AG04450 (cell line): ENCODE measurements at regions not wholly inside any gene's neighbourhood (a gene's known extent, or its start where the extent isn't known, plus 50 kb on each side); places are given as distances from the start of the nearest gene placed in this dataset.
A peak's percentile ranks its signal among the peaks of the same experiment; 100 is the strongest.
"Not testable (repeated sequence)": the region's sequence is repeated elsewhere in the genome, so short reads cannot be mapped to it uniquely, and the experiment has no call there.

Experiments
- CTCF ChIA-PET: fragments of 300-600, 350-600 bp; formaldehyde crosslinking; extraction: SDS; loops from one replicate; lab custom pipeline; 2022; ENCODE audit warnings: antibody characterized with exemption, inconsistent platforms; lab: Charles Lee
- POLR2A ChIA-PET: fragments of 350-600 bp; formaldehyde crosslinking; extraction: SDS; loops from one replicate; lab custom pipeline; 2021; ENCODE audit warnings: antibody characterized with exemption, inconsistent platforms; lab: Yijun Ruan, JAX
- DNase-seq: peaks from one replicate; pipeline ENCODE4 v3.0.0-alpha.2; 2011; ENCODE audit warnings: low read depth, low spot score
- H3K27ac ChIP-seq: one replicate; pipeline ENCODE4 v1.5.1; 2012; ENCODE audit warnings: low read depth, low read length, control low read depth
- H3K27me3 ChIP-seq: one replicate; pipeline ENCODE4 v1.6.0; 2012; ENCODE audit warnings: low read length; ENCODE audit not compliant: control insufficient read depth, insufficient read depth
- H3K4me3 ChIP-seq: 2 replicates; pipeline ENCODE4 v1.5.1; 2011; ENCODE audit warnings: mild to moderate bottlenecking, low read depth, low read length, control low read depth
- H3K9me3 ChIP-seq: 2 replicates; pipeline ENCODE4 v1.5.1; 2012; ENCODE audit warnings: low read length; ENCODE audit not compliant: control insufficient read depth, insufficient read depth

DNA sequence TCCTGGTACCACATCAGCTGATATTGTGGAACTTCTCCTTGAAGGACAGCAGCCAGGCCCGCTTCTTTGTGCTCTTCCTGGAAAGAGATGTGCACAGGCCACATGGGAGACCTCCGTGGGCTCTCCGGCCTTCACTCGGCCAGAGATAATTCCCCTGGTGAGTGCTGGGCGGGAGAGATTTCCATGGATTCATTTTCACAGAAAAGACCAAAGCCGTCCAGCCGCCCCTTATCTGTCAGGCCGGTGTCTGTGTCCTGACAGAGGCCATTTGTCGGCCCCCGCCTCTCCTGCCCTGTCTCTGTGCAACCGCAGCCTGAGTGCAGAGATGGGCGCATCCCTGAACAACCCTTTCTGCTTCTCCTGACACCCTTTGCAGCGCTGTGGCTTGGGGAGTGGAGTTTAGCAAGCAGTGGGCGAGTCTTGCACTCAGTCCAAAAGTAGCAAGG lies 197.9 kb downstream of the BANP start:
- CTCF ChIA-PET, POLR2A ChIA-PET, H3K27me3 ChIP-seq, DNase-seq, H3K4me3 ChIP-seq, H3K27ac ChIP-seq, H3K9me3 ChIP-seq: not testable (repeated sequence)

- CTCF ChIA-PET, DNase-seq, H3K27me3 ChIP-seq, H3K27ac ChIP-seq, POLR2A ChIA-PET, H3K9me3 ChIP-seq, H3K4me3 ChIP-seq: not testable (repeated sequence)
Observed at GRCh38 chr16:88149663-88150062, 198.4 kb downstream of the BANP start.

DNA sequence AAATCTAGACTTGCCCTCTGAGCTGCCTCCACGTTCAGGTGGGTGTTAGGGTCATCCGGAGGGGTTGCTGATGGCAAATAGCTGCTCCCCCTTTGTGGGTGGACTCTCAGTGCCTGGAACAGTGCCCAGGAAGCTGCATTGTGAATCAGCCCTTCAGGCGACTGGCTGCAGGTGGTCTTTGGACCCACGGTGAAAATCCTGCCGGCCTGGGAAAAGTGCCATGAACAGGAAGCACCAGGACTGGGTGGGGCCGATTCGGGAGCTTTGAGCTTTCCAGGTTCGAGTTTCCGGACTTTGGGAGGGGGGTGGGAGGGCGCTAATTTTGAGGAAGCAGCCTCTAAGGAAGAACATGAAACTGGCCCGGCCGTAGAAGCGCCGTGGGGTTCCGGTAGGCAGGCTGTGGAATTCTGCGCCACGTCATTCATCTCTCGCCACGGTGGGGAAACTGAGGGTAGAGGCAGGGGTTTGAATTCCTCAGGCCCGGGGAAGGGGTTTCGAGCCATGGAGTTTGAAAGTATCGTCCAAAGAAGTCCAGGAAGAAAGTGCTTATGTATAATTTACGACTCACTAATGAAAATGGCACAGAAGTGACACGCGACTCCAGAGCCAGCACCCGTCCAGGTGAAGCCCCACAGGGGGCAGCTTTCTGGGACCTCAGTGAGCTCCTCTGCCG lies 199.4 kb downstream of the BANP start:
- DNase-seq, CTCF ChIA-PET, H3K9me3 ChIP-seq, H3K4me3 ChIP-seq, H3K27me3 ChIP-seq: not testable (repeated sequence)
- POLR2A ChIA-PET = interaction anchor here (0.6 kb wide), 1 partner anchor 184 kb away, joined by 4 read pairs; no protein-coding TSS in a partner anchor
- peak overlapping the region; percentile 52 for H3K27ac ChIP-seq

DNA sequence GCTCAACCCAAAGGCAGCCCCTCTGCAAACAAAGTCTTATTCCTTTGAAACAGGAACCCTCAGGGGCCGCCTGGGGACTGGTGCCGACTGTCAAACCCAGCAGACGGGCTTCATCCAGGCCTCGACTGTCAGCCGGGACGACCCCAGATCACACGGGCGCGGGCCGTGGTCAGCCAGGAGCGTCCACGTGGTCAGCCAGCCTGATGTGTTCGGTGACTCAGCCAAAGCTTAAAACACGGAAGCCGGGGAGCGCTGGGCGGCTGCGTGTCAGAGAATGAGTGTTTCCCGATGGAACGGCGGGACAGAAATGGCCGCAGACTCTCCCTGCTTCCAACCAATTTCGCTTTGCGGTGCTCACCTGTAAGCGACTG lies 199.9 kb downstream of the BANP start:
- CTCF ChIA-PET, H3K9me3 ChIP-seq, H3K4me3 ChIP-seq, H3K27me3 ChIP-seq: not testable (repeated sequence)
- DNase-seq = peak; percentile 15
- H3K27ac ChIP-seq = peak overlapping the region; percentile 52
- POLR2A ChIA-PET = interaction anchor here (0.6 kb wide), 1 partner anchor 184 kb away, joined by 4 read pairs; no protein-coding TSS in a partner anchor

DNA sequence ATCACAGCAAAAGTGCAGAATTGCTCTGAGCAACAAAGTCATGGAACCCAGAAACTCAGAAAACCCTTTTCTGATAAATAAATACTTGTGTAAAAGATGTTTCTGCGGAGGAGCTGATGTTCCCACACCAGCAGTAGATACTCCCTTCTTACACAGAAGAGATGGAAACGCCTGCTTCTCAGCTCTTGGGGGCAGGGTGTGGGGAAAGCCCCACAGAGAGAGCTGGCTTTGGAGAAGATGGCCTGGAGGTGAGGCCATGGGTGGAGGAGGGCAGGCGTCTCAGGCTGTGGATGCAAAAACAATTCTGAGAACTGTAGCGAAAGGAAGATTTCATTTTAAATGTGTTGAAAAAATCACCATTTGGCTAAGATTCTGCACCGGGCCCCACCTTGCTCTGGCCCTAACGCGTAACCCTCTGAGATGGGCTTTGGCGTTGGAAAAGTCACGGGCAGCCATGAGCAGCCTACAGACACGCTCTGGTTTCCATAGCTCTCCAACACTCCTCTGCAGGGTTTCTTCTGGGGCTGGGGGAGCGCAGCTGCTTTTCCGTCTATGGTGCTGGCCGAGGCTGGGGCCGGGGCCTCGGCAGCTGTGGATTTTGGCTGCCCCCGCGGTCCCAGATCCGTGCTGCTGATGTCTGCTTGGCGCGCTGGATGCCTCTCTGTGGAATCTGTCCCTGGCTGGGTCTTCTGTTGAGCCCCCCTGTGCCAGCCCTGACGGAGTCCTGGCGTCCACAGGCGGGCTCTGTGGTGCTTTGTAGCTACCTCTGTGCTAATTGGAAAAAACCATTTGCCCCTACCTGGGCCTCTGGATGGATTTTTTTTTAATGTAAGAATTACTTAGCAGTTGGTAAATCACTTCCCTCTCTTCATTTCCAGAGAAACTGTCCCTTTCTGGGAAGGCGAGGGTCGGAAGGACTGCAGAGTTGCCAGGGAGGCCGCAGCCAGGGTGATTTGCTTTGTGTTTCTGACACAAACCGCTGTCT lies 200.9 kb downstream of the BANP start:
- CTCF ChIA-PET, H3K9me3 ChIP-seq, H3K4me3 ChIP-seq, H3K27me3 ChIP-seq, POLR2A ChIA-PET, H3K27ac ChIP-seq, DNase-seq: not testable (repeated sequence)

- H3K4me3 ChIP-seq, H3K27ac ChIP-seq, POLR2A ChIA-PET, H3K9me3 ChIP-seq, CTCF ChIA-PET, DNase-seq, H3K27me3 ChIP-seq: not testable (repeated sequence)
Observed at GRCh38 chr16:88152879-88153278, 201.6 kb downstream of the BANP start.

GRCh38 chr16:88153516-88153915 lies 202.3 kb downstream of the BANP start:
- H3K27ac ChIP-seq, H3K4me3 ChIP-seq, H3K27me3 ChIP-seq, POLR2A ChIA-PET, DNase-seq, CTCF ChIA-PET, H3K9me3 ChIP-seq: not testable (repeated sequence)

DNA sequence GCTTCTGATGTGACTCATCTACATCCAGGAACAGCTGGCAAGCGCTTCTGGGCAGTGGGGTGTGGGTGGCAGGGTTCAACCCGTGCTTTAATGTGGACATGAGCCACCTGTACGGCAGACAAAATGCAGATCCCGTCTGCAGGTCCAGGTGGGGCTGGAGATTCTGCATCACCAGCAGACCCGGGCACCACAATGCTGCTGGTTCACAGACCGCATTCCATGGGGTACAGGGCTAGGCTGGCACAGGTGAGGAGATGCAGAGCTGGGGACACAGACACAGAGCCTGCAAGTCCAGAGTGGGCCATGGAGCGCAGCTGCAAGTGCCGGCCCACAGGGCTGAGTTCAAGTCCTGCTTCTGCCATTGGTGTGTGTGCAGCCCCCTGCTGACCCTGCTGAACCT lies 203.7 kb downstream of the BANP start:
- DNase-seq, H3K9me3 ChIP-seq, CTCF ChIA-PET, H3K4me3 ChIP-seq, POLR2A ChIA-PET, H3K27ac ChIP-seq, H3K27me3 ChIP-seq: not testable (repeated sequence)

GRCh38 chr16:88155681-88156080 lies 204.4 kb downstream of the BANP start:
- DNase-seq, H3K9me3 ChIP-seq, POLR2A ChIA-PET, H3K4me3 ChIP-seq, H3K27me3 ChIP-seq, H3K27ac ChIP-seq, CTCF ChIA-PET: not testable (repeated sequence)

- H3K27ac ChIP-seq, H3K4me3 ChIP-seq, DNase-seq, H3K27me3 ChIP-seq, CTCF ChIA-PET, H3K9me3 ChIP-seq, POLR2A ChIA-PET: not testable (repeated sequence)
Observed at GRCh38 chr16:88156640-88157283, 205.5 kb downstream of the BANP start.

GRCh38 chr16:88157686-88158085 lies 206.5 kb downstream of the BANP start:
- POLR2A ChIA-PET, H3K4me3 ChIP-seq, DNase-seq, H3K27ac ChIP-seq, H3K9me3 ChIP-seq, CTCF ChIA-PET, H3K27me3 ChIP-seq: not testable (repeated sequence)
